Ovary (tissue), 7 donors: ENCODE measurements at regions not wholly inside any gene's neighbourhood (a gene's known extent, or its start where the extent isn't known, plus 50 kb on each side); places are given as distances from the start of the nearest gene placed in this dataset.

Experiments
- DNase-seq, 5 donors: peaks; one replicate each; pipeline ENCODE4 v3.0.0-alpha.2; 2019 to 2020
- H3K27ac ChIP-seq, 2 donors: fragments of 200-600 bp; one replicate each; pipeline versions ENCODE4 v1.5.1 to v1.8.0; 2019 to 2022
- H3K27me3 ChIP-seq: fragments of 200-600 bp; one replicate; pipeline ENCODE4 v1.8.0; 2022
- H3K36me3 ChIP-seq: fragments of 200-600 bp; sonication (generic); one replicate; pipeline ENCODE4 v1.5.1; 2019
- H3K4me1 ChIP-seq: one replicate; pipeline ENCODE4 v1.8.1; 2013; ENCODE audit warnings: mild to moderate bottlenecking, moderate library complexity; ENCODE audit not compliant: insufficient read depth
- H3K4me3 ChIP-seq: fragments of 200-600 bp; sonication (generic); one replicate; pipeline ENCODE4 v1.5.1; 2017
- H3K9me3 ChIP-seq, 2 donors: fragments of 200-600 bp in 1 of 2; sonication (generic) in 1 of 2; one replicate each; pipeline versions ENCODE4 v1.5.1 to v1.8.1; 2013 to 2019; ENCODE audit warnings: mild to moderate bottlenecking in 1 of 2, moderate library complexity in 1 of 2
- EP300 ChIP-seq: sonication (generic); formaldehyde crosslinking; IDR thresholded peaks from one replicate; pipeline ENCODE4 v1.6.1; 2017; ENCODE audit warnings: antibody characterized with exemption
- POLR2A ChIP-seq: fragments of 450-650 bp; IDR thresholded peaks from one replicate; pipeline ENCODE4 v1.6.1; 2017; ENCODE audit warnings: antibody characterized with exemption, mild to moderate bottlenecking, moderate library complexity
- WGBS, 3 donors: extraction: QIAGEN DNeasy Blood & Tissue Kit in 1 of 3; methylation state at CpG; one replicate each; pipeline versions ENCODE4 v1.1.5 to v1.1.7; 2013 to 2017; 5-methylcytosine and 5-hydroxymethylcytosine counted together
- intact Hi-C, 4 donors: fragments of 100-400 bp; cut with DNase I; formaldehyde crosslinking; loops; one replicate each; pipeline versions ENCODE4 v1.11.0 to v1.15.1; 2022 to 2023
- TF ChIP-seq, protein P1 (sequence below), 3 donors: fragments of 450-650 bp in 2 of 3; fragments of 200-600 bp in 1 of 3; IDR thresholded peaks; one replicate each; pipeline versions ENCODE4 v1.5.1 to v1.8.0; 2016 to 2022; ENCODE audit warnings: antibody characterized with exemption in 3 of 3, mild to moderate bottlenecking in 1 of 3
- donor health status: DM: no; HTN: no; CAD: no; lungs with moderate emphysema.
- donor health status: DM: no; HTN: no; CAD: no.
- donor health status: Bipolar disorder and iron deficiency.
- donor health status: DM: no; HTN: no; CAD: no.
- donor health status: DM: yes; HTN: yes; CAD: no.

DNA sequence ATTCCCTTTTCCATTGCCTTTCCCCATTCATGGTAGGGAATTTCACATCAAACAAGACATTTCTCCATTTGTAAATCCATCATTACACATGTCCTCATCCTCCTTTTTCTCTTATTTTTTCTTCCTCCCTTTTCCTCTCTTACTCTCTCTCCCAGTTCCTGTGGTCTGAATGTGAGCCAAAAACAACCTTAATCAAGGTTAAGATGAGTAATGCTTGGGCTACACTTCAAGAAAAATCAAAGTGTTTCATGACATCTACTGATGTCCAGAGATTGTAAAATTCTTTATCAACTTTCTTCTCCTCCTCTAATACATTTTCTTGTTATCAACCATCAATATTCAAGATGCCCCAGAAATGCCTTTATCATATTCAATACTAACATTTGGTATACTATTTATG, 172.5 kb upstream of the PRNP start:
- H3K4me1 ChIP-seq = no peaks in the 10 kb centered on the region
- H3K36me3 ChIP-seq = no peaks in the 10 kb centered on the region
- no peaks in the 10 kb centered on the region for H3K27me3 ChIP-seq
- no peak for DNase-seq
- no peak overlapping the region for H3K4me3 ChIP-seq
- intact Hi-C loops = no loop called here
- TF ChIP-seq POLR2A = no peak
- no peak for TF ChIP-seq EP300
- H3K9me3 ChIP-seq = no peaks in the 10 kb centered on the region
- no peak overlapping the region for H3K27ac ChIP-seq

DNA sequence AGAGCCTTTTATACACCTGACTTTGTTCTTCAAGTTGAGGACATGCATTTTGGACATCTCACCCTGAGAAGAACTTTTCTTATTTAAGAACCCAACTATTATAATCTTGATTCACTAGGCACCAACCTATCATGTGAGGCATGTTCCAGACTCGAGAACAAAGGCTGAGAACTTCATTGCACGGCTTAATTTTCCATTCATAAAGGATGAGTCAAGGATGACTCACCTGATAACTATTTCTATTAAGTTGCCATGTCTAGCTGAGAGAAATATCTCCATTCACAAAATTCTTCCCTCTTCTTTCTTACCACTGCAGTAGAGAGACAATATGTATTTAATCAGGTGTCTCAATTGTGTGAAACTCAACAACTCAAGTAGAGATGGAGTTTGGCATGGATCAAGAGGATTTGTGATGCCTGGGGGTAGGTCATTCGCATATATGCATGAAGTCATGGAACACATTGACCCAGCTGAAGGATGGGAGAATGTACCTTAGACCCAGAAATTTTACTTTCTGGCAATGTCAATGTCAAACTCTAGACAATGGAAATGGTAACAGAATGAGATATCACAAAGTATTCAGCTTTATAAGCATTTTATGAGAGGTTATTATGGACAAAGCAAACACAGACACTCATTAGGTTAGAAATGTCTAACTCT, 173.2 kb upstream of the PRNP start:
- Histone ChIP-seq H3K36me3 (no peaks in the 10 kb centered on the region), H3K4me1 (no peaks in the 10 kb centered on the region), H3K9me3 (no peaks in the 10 kb centered on the region), H3K4me3 (no peak overlapping the region), H3K27me3 (no peaks in the 10 kb centered on the region), H3K27ac (no peak overlapping the region)
- 41 to 49% (median 47%) methylated on average over 3 of the region's 3 CpGs for WGBS, 3 donors
- TF ChIP-seq POLR2A (no peak), EP300 (no peak)
- TF ChIP-seq, protein P1, sequence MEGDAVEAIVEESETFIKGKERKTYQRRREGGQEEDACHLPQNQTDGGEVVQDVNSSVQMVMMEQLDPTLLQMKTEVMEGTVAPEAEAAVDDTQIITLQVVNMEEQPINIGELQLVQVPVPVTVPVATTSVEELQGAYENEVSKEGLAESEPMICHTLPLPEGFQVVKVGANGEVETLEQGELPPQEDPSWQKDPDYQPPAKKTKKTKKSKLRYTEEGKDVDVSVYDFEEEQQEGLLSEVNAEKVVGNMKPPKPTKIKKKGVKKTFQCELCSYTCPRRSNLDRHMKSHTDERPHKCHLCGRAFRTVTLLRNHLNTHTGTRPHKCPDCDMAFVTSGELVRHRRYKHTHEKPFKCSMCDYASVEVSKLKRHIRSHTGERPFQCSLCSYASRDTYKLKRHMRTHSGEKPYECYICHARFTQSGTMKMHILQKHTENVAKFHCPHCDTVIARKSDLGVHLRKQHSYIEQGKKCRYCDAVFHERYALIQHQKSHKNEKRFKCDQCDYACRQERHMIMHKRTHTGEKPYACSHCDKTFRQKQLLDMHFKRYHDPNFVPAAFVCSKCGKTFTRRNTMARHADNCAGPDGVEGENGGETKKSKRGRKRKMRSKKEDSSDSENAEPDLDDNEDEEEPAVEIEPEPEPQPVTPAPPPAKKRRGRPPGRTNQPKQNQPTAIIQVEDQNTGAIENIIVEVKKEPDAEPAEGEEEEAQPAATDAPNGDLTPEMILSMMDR (IDR thresholded peaks at IDR 0.05) = no peak
- no peak for DNase-seq
- intact Hi-C loops = no loop called here

DNA sequence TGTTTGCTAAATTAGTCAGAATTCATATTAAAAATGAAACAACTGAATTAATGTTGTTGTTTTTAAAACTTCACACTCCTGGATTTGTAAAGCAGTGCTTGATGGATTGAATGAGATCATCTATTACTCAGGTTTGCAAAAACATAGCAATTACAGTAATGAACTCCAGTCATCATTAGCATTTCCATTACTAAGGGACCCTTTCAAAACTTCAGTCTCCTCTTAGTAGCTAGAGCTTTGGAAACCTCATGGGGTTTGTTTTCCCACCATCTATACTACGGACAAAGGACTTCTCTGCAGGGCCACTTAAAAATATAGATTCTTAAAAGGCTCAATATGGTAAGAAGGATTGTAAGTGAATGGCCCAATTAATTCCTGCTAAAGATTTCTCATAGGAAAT, 174.5 kb upstream of the PRNP start:
- TF ChIP-seq, protein P1 (IDR thresholded peaks at IDR 0.05) = no peak
- no peak for DNase-seq
- Histone ChIP-seq H3K27ac (no peak overlapping the region), H3K27me3 (no peaks in the 10 kb centered on the region), H3K9me3 (no peaks in the 10 kb centered on the region), H3K4me3 (no peak overlapping the region), H3K4me1 (no peaks in the 10 kb centered on the region), H3K36me3 (no peaks in the 10 kb centered on the region)
- 73 to 89% (median 73%) methylated on average over 1 of the region's 1 CpG for WGBS, 3 donors
- intact Hi-C loops = no loop called here

DNA sequence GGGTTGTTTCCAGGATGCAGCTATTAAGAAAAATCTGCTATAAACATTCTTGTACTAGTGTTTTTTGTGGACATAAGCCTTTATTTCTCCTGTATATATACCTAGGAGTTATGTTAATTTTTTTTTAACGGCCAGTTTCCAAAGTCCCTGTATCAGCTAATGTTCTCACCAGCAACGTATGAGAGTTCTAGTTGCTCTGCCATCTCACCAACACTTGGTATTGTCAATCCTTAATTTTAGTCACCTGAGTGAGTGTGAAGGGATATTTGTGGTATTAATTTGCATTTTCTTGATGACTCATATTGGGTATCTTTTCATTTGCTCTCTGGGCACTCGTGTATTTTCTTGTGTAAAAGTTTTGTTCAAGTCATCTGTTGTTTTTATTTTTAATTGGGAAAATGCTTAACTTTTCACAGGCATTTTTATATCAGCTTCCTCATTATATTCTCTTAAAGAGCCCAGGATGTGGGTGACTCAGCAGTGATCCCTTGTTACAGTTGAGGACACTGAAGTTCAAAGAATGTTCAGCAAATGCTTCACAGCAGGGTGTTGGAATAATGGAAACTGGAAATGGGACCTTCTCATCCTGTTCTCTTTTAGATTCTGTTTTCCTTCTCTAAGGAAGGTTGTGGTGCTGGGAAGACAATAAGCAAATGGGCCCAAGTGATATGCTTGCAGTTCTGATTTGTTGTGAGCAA, 176.3 kb upstream of the PRNP start:
- intact Hi-C loops = no loop called here
- Histone ChIP-seq H3K4me3 (no peak overlapping the region), H3K27ac (no peak overlapping the region), H3K27me3 (no peaks in the 10 kb centered on the region), H3K4me1 (no peaks in the 10 kb centered on the region), H3K36me3 (no peaks in the 10 kb centered on the region), H3K9me3 (no peaks in the 10 kb centered on the region)
- DNase-seq = no peak
- 73 to 81% (median 73%) methylated on average over 3 of the region's 3 CpGs for WGBS, 3 donors
- no peak for TF ChIP-seq POLR2A
- TF ChIP-seq, protein P1 (IDR thresholded peaks at IDR 0.05) = no peak
- no peak for TF ChIP-seq EP300

DNA sequence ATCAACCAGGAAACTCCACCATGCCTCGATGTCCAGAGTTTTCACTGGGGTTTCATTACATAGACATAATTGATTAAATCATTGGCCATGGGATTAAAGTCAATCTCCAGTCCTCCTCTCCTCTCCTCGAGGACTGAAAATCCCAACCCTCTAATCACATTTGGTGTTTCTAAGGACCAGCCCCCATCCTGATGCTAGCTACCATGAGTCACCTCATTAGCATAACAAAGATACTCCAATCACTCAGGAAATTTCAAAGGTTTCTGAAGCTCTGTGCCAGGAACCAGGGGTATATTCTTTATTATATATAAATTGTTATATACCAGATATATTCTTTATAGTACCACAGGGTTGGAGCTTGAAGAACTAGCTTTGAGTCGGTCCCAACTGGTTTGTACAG, 177.5 kb upstream of the PRNP start:
- H3K27ac ChIP-seq = no peak overlapping the region
- no peaks in the 10 kb centered on the region for H3K4me1 ChIP-seq
- H3K9me3 ChIP-seq = no peaks in the 10 kb centered on the region
- no peak for DNase-seq
- no peak overlapping the region for H3K4me3 ChIP-seq
- no peaks in the 10 kb centered on the region for H3K36me3 ChIP-seq
- 79 to 85% (median 83%) methylated on average over 3 of the region's 3 CpGs for WGBS, 3 donors
- no peaks in the 10 kb centered on the region for H3K27me3 ChIP-seq
- TF ChIP-seq EP300 (no peak), POLR2A (no peak)
- TF ChIP-seq, protein P1 (IDR thresholded peaks at IDR 0.05) = no peak
- intact Hi-C loops = no loop called here
